Muscle of back (tissue), 3 donors: ENCODE measurements at regions not wholly inside any gene's neighbourhood (a gene's known extent, or its start where the extent isn't known, plus 50 kb on each side); places are given as distances from the start of the nearest gene placed in this dataset.

Experiments
- DNase-seq, 3 donors: peaks; one replicate each; pipeline versions ENCODE4 v3.0.0 to v3.0.0-alpha.2; 2013

DNA sequence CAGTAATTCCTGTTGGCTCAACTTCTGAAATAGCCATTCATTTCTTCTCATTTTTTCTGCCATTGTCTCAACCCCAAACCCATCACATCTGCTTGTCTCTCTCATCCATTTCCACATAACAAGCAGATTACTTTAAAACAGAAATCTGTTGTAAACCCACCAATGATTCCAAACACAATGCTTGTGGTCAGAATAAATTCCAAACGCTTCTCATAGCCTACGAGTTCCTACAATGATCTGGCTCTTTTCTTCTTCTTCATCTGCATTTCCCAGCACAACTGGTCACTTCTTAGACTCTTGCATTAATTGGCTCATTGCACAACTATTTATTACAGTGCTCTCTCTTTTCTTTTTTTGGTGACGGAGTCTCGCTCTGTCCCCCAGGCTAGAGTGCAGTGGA is 364.1 kb downstream of the GATA3 start:
- DNase-seq = peak in 1 of 3 donors; percentile 20

DNA sequence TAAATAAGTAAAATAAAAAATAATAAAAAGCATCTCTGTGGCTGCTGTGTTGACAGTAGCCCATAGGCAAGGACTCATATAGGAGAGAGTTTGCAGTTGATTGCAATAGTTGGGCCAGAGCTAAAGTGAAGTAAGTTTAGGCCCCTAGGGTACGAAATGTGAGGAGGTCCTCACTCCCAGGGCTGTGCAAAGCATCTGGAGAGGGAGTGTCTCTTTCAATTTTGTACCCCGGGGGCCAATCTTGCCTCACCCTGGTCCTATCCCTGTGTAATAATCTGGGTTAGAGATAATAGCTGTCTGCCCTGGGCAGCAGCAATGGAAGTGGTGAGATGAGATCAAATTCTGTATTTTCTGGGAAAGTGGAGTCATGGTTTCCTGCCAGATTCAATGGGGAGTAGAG is 365.7 kb downstream of the GATA3 start:
- no peak for DNase-seq

DNA sequence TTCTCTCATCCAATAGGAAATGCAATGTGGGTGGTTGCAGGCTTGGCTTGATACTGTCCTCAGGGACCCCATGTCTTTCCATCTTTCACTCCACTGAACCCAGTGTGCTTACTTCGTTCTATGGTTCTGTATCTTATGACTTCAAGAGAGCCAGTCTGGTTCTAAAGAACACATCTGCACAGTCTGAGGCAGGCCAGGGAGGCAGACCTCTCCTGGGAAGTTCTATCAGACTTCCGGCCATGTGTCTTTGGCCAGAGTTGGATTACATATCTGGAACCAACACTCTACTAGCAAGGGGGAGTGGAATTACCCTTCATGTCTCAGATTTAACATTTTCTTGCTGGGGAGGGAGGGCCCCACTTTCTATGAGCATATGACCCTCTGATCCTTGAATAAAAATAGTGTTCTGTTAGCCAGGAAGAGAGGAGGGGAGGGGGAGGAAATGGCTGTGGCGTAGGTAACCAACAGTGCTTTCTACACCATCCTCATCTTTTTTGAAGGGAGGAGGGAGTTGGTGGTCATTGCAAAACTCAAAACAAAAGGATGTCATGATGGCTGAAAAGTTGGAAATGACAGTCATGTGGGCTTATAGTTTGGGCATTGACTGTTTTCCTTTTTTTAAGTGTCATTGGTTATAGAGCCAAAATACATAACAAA is 370.2 kb downstream of the GATA3 start:
- no peak for DNase-seq

DNA sequence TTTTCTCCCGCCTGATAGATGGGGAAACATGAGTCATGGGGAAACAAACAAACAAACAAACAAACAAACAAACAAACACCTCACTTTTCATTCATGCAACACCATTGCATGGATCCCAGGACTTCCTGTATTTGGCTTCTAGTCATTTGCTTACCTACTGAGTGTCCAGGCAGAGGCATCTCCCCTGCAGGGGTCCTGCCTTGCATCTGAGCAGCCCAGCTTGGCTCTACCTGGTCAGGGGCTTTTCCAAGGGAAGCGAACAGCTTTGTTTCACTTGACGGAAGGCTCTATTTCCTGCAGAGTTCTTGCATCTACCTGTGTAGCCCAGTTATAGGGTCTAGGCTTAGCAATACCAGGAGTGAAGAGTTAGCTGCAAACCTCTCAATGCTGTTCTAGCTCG is 374.2 kb downstream of the GATA3 start:
- DNase-seq = no peak

DNA sequence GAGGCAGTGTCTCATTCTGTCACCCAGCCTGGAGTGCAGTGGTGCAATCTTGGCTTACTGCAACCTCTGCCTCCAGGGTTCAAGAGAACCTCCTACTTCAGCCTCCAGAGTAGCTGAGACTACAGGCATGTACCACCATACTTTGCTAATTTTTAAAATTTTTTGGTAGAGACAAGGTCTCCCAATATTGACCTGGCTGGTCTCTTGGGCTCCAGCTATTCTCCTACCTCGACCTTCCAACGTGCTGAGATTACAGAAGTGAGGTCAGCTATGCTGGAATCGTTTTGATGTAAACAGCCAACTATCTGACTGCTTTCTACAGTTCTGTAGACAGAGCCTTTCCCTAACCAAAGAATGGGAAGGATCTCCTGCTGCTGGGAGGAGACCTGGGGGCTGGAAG is 375.8 kb downstream of the GATA3 start:
- no peak for DNase-seq

DNA sequence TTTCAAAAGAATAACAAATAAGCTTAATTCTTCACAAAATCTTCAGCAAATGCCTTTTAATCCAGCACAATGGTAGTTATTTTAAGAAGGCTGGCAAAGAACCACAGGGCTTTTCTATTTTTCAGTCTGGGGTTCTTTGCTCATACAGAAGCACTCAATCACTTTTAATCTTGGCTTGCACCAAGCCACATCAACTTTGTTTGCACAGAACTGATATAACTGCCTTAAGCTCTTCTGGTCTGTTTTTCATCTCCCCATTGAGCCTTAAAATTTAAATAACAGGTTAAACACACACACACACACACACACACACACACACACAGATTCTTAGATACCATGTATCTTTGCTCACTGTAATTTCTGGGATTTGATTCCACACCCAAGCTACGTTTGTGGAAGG is 377.0 kb downstream of the GATA3 start:
- DNase-seq = no peak

DNA sequence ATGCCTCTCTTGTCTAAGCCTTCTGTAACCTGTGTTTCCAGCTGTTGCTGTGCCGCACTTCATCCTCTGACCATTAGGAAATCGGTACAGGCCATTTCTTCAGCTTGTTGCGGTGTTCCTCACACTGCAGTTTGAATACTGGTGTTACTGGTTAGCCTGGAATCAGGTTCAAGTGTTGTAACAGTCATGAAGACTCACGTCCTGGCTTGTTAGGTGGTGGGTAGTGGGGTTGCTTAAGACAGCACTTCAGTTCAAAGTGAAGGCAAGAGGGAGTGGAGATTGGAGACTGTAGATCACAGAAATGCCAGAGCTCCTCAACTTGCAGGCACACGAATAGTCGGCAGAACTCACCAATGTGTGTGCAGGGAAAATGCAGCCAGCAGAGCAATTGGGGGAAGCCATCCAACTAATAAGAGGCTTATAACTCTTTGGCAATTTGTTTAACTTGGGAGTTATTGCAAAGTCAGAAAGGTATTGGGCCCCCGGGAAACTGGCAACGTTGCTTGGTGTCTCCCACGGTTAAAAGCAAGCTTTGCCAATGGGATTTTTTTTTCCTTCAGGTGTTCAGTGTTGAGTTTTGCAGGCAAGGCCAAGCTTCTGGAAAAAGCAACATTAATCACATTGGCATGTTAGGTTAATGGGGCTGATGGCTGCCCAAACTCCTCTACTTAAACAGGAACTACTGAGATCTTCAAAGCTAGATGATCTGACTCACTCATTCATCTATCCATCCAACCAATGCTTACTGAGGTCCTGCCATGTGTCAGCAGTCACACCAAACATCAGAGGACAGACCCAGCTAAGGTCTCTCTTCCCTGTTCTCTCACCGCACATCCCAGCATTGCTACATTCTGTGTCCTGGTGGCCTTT is 380.9 kb downstream of the GATA3 start:
- DNase-seq = no peak

DNA sequence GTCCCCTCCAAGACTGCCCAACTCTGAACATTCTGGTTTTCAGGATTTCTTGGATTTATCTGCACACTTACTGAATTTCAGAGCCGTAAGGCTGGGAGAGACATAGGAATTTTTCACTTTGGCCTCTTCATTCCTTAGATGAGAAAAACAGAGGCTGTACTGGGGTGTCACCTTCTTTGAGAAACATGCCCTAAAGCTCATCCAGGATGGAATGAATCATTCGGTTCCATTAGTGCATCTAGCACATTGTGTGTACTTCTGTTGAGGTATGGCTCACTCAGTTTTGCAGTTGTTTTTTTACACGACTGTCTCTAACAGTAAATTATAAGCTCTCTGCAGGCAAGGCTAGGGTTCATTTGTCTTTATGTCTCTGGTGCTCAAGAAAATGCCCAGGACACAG is 383.4 kb downstream of the GATA3 start:
- DNase-seq = no peak

DNA sequence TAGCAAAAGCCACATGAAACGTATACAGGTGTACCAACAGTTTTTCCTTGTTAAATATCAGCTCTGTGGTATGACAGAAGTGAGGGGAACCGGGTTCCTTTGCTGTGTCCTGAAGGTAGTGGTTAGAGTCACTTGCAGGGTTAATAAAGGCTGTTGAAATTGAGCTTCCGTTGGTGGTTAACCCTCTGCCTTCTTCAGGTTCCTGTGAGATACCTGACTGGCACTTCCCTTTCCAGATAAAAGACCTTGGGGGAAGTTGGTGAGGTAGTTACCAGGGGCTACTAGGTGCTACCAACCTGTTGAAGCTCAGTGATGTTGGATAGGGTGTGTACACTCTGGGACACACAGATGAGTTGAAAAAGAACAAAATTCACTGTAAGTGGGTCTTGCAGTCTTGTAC is 384.1 kb downstream of the GATA3 start:
- no peak for DNase-seq

DNA sequence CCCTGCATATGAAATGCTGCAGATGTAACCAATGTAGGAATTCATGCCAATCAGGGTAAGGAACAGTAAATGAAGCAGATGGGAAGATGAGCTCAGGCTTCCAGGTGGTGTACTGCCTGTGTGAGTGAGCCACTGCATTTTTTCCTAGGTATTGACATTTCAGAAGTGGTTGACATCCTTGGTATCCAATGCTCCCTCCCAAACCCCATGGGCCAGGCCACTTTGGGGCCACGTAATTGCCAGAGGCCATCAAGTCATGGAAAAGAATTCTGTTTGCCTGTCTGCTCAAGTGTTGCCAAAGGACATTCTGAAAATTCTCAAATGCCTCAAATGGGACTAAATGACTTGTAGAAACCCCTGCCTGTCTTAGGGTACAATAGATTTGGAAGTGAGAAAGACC is 384.6 kb downstream of the GATA3 start:
- no peak for DNase-seq

DNA sequence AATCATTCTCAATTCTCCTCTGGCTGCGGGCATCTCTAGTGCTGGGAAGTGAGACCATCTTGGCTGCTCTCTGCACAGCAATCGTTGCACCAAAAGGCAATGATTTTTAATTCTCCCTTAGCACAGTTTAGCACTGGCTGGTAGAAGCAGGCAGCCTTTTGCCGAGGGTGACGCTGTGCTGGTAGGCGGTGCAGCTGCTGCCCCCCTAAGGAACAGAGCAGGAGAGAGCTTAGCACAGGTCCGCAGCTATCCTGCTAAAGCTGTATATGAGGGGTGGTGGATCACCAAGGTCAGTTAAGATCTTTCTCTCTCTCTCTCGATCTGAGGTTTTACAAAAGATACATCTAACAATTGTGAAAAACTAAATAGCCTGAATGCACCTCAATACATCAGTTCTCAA is 390.1 kb downstream of the GATA3 start:
- DNase-seq = no peak

DNA sequence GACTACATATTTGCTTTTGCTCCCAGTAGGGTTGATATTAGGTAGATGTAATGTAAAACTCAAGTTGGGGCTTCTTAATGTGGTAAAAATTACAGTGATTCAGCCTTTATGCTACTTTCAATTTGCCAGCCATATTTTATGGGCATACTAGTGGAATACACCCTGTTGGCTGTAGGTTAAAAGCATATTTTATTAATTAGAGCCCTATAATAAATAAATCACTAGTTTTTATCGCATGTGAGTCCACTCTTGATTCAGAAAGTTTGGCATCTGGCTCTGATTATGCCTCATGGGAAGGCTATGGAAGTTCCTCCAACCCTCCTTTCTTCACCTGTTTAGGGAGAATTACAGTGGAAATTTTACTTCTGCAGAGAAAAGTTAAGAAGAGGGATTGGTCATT is 390.9 kb downstream of the GATA3 start:
- no peak for DNase-seq

DNA sequence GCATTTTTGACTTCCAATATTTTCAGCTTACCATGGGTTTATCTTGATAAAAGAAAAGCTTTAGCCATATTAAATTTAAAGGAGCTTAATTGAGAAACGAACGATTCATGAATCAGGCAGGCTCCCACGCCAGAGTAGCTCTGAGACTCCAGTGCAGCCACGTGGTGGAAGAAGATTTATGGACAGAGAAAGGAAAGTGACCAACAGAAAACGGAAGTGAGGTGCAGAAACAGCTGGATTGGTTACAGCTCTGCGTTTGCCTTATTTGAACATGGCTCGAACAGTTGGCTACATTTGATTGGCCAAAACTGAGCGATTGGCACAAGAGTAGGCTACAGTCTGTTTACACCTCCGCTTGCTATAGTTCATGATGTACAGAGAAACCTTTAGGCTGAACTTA is 395.4 kb downstream of the GATA3 start:
- no peak for DNase-seq

DNA sequence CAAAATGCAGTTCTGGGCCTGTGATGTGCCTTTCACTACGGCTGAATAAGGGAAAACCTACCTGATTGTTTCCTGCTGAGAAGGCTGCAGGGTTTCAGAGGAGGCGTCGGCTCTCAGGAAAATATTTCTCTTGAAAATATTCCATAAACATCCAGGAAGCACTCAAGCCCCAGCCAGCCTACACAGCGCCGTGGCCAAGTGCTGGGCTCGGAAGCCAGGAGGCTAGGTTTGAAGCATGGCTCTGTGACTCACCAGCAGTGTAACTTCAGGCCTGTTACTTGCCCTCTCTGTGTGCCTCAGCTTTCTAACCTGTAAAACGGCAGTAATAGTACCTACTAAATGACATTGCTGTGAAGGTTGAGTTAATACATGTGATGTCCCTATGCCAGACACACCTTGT is 399.1 kb downstream of the GATA3 start:
- peak in 2 of 3 donors; percentile 12 to 14 for DNase-seq

DNA sequence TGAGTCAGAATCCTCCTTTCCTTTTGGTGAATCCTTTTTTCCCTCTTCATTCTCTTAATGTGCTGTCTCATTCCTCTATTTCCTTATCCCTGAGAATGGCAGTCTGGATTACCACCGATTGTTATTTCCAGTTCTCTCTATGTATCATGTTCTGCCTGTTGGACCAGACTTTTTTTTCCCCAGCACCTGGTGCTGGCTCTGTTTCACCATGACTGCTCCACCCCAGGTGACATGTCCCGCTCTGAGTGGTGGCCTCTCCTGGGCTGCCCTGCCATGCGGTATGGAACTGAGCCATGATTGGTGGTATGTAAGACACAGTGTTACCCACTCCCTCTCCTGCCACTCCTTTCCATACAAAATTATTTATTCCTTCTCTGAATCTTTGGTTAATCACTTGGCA is 399.9 kb downstream of the GATA3 start:
- no peak for DNase-seq

DNA sequence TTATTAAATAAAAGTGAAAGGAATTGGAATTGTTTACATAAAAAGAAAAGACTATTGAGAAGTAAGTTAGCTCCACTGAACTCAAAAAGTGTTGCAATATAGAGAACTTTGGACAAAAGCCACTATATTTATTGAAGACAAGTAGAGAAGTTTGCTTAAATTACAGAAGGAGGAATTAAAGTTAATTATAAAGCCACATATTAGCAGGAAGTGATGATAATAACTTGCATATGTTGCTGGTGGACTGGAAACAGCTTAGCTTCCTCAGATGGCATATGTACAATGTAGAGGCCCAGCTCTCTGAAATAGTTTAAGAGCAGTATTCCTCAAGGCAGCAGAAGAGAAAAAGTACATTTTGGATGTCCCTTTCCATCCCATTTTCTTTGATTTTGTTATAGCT is 400.7 kb downstream of the GATA3 start:
- DNase-seq = no peak

DNA sequence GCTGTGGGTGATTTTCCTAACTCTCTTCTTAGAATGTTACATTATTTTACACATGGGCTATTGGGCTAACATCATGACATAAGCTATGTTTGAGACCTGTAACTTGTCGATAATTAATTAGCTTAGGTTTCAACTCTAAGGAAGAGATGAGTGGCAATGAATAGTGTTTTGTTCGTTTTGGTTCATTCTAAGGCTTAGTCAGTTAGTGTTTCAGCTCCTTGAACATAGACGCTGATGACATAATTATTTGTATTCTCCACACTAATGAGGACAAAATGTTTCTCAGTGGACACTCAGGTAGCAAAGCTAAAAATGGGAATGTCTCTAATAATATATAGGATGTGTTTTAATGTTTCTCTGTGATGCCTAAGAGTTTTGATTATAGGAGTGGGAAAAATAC is 401.9 kb downstream of the GATA3 start:
- no peak for DNase-seq

DNA sequence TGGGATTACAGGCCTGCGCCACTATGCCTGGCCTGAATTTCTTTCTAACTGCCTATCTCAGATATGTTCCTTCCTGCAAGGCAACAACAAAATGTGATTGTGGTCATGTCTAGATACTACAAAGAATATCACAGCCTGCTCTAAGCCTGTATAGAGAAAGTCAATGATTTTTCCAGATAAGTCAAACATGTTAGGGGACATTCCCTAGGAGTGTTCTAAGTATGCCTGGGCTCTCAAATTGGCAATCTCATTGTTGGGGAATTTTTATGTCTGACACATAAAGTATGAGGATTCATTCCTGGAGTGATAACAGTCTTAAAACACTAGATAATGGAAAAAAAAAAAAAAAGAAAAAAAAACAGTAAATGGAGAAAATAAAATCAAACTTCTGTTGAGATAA is 406.1 kb downstream of the GATA3 start:
- no peak for DNase-seq

DNA sequence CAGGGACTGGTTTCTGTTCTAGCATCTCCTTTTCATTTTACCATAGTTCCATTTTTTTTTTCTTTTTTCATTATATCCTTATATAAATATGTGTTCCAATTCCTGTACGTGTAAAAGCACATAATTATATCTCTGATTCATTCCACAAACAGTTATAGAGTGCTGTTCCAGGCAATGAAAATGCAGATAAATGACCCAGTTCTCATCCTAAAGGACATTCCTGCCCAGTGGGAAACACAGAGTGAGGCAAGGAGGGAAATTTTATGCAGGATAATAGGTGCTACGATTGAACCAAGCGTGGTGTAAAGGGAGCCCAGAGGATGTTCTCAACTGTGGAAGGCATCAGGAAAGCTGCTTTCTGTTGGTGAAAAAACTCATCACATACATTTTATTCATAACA is 408.1 kb downstream of the GATA3 start:
- DNase-seq = no peak

DNA sequence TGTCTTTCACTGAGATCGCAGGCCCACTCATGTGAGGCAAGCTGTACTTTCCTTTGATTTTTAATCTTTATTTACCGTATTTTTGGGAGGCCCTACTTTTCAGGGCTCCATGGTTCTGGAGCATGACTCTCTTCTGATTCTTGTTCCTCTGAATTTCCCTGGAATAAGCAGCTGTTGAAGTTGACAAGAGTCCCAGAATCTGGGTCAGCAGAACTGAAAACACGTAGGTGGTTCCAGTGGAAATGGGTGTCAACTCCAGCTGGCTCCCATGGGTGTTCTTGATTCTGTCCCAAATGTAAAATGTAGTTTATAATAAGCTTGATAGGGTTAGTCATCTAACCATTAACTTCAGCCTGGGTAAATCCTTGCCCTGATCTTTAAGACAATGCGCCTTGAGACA is 409.4 kb downstream of the GATA3 start:
- DNase-seq = no peak

DNA sequence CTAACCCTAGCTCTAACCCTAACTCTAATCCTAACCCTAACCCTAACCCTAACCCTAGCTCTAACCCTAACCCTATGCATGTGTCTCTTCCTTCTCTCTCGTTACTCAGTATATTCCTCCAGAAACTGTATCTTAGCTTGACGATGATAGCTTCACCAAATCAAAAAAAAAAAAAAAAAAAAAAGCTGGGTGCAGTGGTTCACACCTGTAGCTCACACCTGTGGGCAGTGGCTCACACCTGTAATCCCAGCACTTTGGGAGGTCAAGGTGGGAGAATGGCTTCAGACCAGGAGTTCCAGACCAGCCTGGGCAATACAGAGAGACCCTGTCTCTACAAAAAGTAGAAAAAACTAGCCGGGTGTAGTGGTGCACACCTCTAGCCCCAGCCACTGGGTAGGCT is 414.0 kb downstream of the GATA3 start:
- DNase-seq = no peak

DNA sequence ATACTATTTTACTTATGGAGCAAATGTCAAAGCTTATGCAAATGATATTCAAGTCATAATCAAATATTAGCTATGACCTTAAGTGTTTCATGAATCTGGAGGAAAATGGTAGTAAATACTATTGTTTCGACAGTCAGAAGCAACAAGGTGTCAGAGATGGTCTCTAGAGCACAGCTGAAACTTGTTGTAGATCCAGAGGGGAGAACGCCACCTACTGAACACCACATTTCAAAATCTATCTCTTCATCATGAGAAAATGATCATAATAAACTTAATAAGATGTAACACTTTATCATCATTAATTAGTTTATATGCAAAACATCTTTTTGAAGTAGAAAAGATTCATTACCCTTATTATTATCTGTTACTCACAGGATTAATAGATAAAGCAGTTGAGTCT is 418.7 kb downstream of the GATA3 start:
- no peak for DNase-seq

DNA sequence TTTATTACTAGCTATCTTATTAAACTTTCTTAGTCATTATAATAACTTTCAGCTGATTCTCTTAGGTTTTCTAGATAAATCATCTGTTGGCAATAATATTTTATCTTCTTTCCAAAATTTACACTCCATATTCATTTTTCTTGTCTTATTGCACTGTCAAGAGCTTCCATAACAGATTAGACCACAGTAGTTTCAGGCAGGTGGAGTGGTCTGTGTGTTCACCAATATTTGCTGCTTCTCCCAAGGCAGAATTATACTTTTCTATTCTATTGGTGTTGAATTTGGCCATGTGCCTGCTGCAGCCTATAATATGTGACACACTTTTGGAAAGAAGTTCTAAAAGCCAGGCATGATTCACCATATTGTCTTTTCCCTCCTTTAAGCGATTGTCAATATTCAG is 422.8 kb downstream of the GATA3 start:
- no peak for DNase-seq
